SK-N-DZ (cell line): ENCODE measurements at regions not wholly inside any gene's neighbourhood (a gene's known extent, or its start where the extent isn't known, plus 50 kb on each side); places are given as distances from the start of the nearest gene placed in this dataset.

ENCODE experiments used
- DNase-seq: peaks from one replicate; pipeline ENCODE4 v3.0.0-alpha.2; 2015; ENCODE audit warnings: low spot score

DNA sequence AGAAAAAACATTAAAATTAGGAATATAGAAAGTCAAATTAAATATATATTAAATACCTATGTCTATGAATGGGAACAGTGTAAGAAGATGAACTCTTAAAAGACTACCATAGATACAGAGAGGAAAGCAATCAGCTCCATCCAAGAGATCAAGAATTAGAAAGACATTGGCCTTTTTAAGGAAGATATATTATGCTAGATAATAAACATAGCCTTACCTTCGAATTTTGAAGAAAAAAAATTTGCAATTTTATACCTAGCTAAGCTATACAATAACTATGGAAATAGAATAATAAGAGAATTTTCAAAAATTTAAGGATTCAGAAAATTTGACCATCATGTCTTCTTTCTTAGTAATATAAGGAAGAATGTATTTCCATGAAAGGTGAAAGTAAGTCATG, 74.7 kb upstream of the MYT1L start:
- no peak for DNase-seq

DNA sequence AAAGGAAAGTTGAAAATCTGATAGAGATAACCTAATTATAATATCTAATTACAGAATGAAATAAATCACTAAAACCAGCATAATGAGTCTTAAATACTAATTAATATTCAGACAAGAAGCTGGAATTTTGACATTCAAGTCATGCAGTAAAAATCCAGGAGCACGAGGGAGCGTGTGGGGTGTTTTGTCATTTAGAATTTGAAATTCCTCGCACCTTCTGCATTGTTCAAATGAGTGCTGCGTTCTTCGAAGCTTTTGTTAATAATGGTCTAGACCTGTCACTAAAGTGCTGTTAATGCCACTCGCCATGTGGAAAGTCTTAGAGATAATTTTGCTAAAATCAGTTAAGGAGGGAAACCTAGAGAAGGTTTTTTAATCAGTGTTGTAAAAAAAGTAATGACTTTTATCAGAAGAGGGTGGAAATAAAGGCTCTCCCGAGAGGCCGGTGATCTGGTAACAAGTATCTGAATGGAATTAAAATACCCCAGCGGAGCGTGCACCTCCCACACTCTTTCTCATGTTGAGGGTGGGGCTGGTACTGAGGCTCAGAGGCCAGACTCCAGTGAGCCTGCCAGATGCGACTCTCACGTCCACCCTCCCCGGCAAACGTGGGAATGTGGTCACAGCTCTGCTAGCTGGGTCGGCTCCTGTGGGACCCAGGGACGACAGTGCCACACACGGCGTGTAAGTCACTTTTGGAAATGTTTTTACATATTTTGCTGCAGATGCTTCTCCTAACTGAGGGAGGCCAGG, 69.4 kb upstream of the MYT1L start:
- no peak for DNase-seq

GRCh38 chr2:2399396-2399795, 68.3 kb upstream of the MYT1L start:
- DNase-seq, result no peak

- no peak for DNase-seq
Observed at GRCh38 chr2:2392332-2392731, 61.3 kb upstream of the MYT1L start.

- no peak for DNase-seq
Observed at GRCh38 chr2:2389215-2389614, 58.1 kb upstream of the MYT1L start.
